ENCODE measurements at regions not wholly inside any gene's neighbourhood (a gene's known extent, or its start where the extent isn't known, plus 50 kb on each side); places are given as distances from the start of the nearest gene placed in this dataset.
"Not testable (repeated sequence)": the region's sequence is repeated elsewhere in the genome, so short reads cannot be mapped to it uniquely, and the experiment has no call there.

- CTCF ChIA-PET: interaction anchor here (0.7 kb wide), 1 partner anchor 986 kb away, joined by 3 read pairs; no protein-coding TSS in a partner anchor
- H3K27me3 ChIP-seq (ENCODE audit: control insufficient read depth, insufficient read depth, low read length): peaks cover 2% of the 10 kb centered on the region; the same call in 1 of the 2 replicates
- TF ChIP-seq, protein P1, sequence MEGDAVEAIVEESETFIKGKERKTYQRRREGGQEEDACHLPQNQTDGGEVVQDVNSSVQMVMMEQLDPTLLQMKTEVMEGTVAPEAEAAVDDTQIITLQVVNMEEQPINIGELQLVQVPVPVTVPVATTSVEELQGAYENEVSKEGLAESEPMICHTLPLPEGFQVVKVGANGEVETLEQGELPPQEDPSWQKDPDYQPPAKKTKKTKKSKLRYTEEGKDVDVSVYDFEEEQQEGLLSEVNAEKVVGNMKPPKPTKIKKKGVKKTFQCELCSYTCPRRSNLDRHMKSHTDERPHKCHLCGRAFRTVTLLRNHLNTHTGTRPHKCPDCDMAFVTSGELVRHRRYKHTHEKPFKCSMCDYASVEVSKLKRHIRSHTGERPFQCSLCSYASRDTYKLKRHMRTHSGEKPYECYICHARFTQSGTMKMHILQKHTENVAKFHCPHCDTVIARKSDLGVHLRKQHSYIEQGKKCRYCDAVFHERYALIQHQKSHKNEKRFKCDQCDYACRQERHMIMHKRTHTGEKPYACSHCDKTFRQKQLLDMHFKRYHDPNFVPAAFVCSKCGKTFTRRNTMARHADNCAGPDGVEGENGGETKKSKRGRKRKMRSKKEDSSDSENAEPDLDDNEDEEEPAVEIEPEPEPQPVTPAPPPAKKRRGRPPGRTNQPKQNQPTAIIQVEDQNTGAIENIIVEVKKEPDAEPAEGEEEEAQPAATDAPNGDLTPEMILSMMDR (IDR thresholded peaks at IDR 0.05; ENCODE audit: insufficient read depth, low read depth, low read length): no peak
- no peak for DNase-seq (ENCODE audit: low read depth)
- POLR2A ChIA-PET: no interaction called here
- H3K4me3 ChIP-seq (ENCODE audit: low read depth, low read length): no peak overlapping the region
- H3K36me3 ChIP-seq (ENCODE audit: control insufficient read depth, insufficient read depth, low read length): no peaks in the 10 kb centered on the region
Measured at GRCh38 chr22:41038732-41039131, 53.7 kb upstream of the EP300 start.

DNA sequence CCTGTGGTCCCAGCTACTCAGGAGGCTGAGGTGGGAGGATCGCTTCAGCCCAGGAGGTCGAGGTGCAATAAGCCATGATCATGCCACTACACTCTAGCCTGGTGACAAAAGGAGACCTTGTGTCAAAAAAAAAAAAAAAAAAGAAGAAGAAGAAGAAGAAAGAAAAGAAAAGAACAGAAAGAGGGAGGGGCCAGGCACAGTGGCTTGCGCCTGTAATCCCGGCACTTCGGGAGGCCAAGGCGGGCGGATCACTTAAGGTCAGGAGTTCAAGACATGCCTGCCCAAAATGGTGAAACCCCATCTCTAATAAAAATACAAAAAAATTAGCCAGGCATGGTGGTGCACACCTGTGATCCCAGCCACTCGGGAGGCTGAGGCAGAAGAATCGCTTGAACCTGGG, 52.8 kb upstream of the EP300 start:
- POLR2A ChIA-PET: interaction anchor here (0.7 kb wide), 1 partner anchor 14 kb away, joined by 3 read pairs; no protein-coding TSS in a partner anchor

GRCh38 chr22:41040483-41040882, 51.9 kb upstream of the EP300 start:
- H3K36me3 ChIP-seq (ENCODE audit: control insufficient read depth, insufficient read depth, low read length): no peaks in the 10 kb centered on the region
- CTCF ChIA-PET: interaction anchor here (0.7 kb wide), 1 partner anchor 202 kb away, joined by 3 read pairs; no protein-coding TSS in a partner anchor
- no peak overlapping the region for H3K4me3 ChIP-seq (ENCODE audit: low read depth, low read length)
- DNase-seq (ENCODE audit: low read depth): no peak
- POLR2A ChIA-PET: no interaction called here
- peaks cover 2% of the 10 kb centered on the region; the same call in 1 of the 2 replicates for H3K27me3 ChIP-seq (ENCODE audit: control insufficient read depth, insufficient read depth, low read length)
- TF ChIP-seq, protein P1 (IDR thresholded peaks at IDR 0.05; ENCODE audit: insufficient read depth, low read depth, low read length): no peak

More for the DNA sequence above, 52.8 kb upstream of the EP300 start:
- CTCF ChIA-PET: interaction anchor here (0.7 kb wide), 1 partner anchor 203 kb away, joined by 3 read pairs; no protein-coding TSS in a partner anchor
- H3K36me3 ChIP-seq (ENCODE audit: control insufficient read depth, insufficient read depth, low read length); DNase-seq (ENCODE audit: low read depth); H3K4me3 ChIP-seq (ENCODE audit: low read depth, low read length); H3K27me3 ChIP-seq (ENCODE audit: control insufficient read depth, insufficient read depth, low read length): not testable (repeated sequence)

- H3K36me3 ChIP-seq (ENCODE audit: control insufficient read depth, insufficient read depth, low read length): no peaks in the 10 kb centered on the region
- TF ChIP-seq, protein P1 (IDR thresholded peaks at IDR 0.05; ENCODE audit: insufficient read depth, low read depth, low read length): no peak
- ChIA-PET CTCF (no interaction called here), POLR2A (no interaction called here)
- DNase-seq (ENCODE audit: low read depth): no peak
- peaks cover 2% of the 10 kb centered on the region; the same call in 1 of the 2 replicates for H3K27me3 ChIP-seq (ENCODE audit: control insufficient read depth, insufficient read depth, low read length)
- H3K4me3 ChIP-seq (ENCODE audit: low read depth, low read length): no peak overlapping the region
Measured at GRCh38 chr22:41041532-41041931, 50.9 kb upstream of the EP300 start.

Measured in BJ (cell line).